ENCODE measurements at regions not wholly inside any gene's neighbourhood (a gene's known extent, or its start where the extent isn't known, plus 50 kb on each side); places are given as distances from the start of the nearest gene placed in this dataset.
"Not testable (repeated sequence)": the region's sequence is repeated elsewhere in the genome, so short reads cannot be mapped to it uniquely, and the experiment has no call there.

DNA sequence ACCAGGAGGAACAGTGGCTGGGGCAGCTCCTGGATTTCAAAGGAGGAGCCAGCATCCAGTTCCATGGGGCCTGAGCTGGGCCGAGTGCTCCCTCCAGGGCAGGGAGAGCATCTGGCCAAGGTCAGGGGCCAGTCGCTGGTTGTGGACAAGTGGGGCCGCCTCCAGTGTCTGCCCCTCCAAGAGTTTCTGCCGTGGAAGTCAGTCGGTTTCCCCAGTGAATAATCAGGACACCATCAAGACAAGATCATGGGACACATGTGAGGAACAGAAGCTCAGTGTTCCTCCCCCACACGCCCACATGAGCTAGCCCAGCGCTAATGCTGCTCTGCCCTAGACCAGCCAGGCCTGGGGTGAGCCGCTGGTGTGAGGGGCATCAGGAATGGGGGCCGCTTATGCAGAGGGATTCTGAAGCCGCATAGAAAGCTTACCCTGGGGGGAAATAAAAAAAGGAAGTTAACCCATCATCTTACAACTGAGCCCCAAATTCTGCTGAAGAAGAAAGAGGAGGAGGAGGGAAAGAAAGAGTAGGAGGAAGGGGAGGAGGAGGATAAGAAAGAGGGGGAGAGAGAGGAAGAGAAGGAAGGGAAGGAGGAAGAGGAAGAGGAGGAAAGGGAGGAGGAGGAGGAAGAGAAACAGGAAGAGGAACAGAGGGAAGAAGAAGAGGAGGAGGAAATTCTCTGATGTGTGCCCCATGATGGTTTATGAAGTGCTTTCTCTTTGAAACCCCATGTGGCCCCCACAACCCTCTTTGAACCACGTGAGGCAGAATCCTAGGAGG lies 198.4 kb downstream of the MATN1 start:
- TF ChIP-seq, protein P1, sequence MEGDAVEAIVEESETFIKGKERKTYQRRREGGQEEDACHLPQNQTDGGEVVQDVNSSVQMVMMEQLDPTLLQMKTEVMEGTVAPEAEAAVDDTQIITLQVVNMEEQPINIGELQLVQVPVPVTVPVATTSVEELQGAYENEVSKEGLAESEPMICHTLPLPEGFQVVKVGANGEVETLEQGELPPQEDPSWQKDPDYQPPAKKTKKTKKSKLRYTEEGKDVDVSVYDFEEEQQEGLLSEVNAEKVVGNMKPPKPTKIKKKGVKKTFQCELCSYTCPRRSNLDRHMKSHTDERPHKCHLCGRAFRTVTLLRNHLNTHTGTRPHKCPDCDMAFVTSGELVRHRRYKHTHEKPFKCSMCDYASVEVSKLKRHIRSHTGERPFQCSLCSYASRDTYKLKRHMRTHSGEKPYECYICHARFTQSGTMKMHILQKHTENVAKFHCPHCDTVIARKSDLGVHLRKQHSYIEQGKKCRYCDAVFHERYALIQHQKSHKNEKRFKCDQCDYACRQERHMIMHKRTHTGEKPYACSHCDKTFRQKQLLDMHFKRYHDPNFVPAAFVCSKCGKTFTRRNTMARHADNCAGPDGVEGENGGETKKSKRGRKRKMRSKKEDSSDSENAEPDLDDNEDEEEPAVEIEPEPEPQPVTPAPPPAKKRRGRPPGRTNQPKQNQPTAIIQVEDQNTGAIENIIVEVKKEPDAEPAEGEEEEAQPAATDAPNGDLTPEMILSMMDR (IDR thresholded peaks at IDR 0.05; ENCODE audit: unreplicated experiment): no peak
- Mint-ChIP-seq H3K36me3 (ENCODE audit: low read depth, unreplicated experiment) (no peaks in the 10 kb centered on the region), H3K27ac (ENCODE audit: unreplicated experiment) (no peak overlapping the region), H3K4me1 (ENCODE audit: unreplicated experiment) (peaks cover 4% of the 10 kb centered on the region), H3K4me3 (ENCODE audit: unreplicated experiment) (no peak overlapping the region), H3K9me3 (ENCODE audit: unreplicated experiment) (no peaks in the 10 kb centered on the region), H3K27me3 (ENCODE audit: unreplicated experiment) (peaks cover 3% of the 10 kb centered on the region)
- DNase-seq (ENCODE audit: low spot score): no peak

DNA sequence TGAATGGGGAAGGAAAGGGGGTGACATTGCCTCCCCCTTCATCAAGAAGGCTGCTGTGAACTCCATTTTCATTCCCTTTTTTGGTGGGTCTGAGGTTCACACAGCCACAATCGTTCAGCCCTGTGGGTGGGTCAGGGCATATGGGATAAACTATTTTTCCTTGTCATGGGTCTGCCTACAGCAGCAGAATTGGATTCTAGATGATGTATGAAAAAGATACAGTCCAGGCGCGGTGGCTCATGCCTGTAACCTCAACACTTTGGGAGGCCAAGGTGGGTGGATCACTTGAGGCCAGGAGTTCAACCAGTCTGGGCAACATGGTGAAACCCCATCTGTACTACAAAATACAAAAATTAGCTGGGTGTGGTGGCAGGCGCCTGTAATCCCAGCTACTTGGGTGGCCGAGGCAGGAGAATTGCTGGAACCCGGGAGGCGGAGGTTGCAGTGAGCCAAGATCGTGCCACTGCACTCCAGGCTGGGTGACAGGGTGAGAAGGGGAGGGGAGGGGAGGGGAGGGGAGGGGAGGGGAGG lies 199.3 kb downstream of the MATN1 start:
- H3K9me3 Mint-ChIP-seq (ENCODE audit: unreplicated experiment); H3K27me3 Mint-ChIP-seq (ENCODE audit: unreplicated experiment); H3K4me3 Mint-ChIP-seq (ENCODE audit: unreplicated experiment); H3K36me3 Mint-ChIP-seq (ENCODE audit: low read depth, unreplicated experiment); H3K4me1 Mint-ChIP-seq (ENCODE audit: unreplicated experiment); H3K27ac Mint-ChIP-seq (ENCODE audit: unreplicated experiment); DNase-seq (ENCODE audit: low spot score): not testable (repeated sequence)

DNA sequence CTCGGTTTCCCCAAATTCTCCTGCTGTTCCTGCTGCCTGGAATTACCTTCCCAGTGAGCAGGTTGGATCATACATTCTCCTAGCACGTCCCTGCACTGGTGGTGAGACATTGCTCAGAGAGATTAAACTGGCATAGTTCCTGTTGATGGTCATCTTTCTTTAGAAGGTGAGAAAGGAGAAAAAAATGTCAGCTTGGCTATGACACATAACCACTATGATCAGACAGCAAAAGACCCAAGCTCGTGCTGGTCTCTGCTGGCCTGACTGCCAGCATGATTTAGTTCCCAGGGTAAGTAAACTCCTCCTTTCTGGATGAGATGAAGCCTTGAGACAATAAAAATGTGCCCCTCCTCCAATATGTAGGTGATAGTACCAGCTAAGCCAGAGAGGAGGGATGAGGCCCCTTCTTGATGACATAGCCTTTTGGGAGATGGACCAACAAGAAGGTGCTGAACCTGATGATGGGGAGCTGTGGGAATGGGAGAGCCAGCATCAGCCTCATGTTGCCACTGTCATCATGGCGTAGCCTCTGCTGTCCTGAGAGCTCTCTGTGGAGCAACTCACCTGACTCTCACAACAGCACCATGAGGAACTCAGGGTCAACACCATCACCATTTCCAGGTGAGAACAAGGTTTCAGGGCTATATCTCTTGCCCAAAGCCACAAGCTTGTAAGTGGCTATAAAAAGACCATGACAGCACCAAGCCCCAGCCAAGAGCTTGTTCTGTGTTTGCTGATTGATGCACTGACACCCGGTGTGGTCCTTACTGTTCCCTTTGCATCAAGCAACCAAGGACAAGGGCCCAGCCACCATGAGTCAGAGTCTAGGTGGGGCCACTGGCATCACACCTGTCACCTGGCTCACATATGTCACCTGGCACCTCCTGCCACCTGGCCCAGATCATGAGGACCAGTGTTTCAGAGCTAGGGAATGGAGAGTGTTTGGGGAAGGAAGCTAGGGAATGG lies 200.0 kb downstream of the MATN1 start:
- Mint-ChIP-seq H3K27ac (ENCODE audit: unreplicated experiment) (no peak overlapping the region), H3K27me3 (ENCODE audit: unreplicated experiment) (peaks cover 3% of the 10 kb centered on the region), H3K9me3 (ENCODE audit: unreplicated experiment) (no peaks in the 10 kb centered on the region), H3K4me1 (ENCODE audit: unreplicated experiment) (peaks cover 4% of the 10 kb centered on the region), H3K36me3 (ENCODE audit: low read depth, unreplicated experiment) (no peaks in the 10 kb centered on the region), H3K4me3 (ENCODE audit: unreplicated experiment) (no peak overlapping the region)
- TF ChIP-seq, protein P1 (IDR thresholded peaks at IDR 0.05; ENCODE audit: unreplicated experiment): no peak
- no peak for DNase-seq (ENCODE audit: low spot score)

DNA sequence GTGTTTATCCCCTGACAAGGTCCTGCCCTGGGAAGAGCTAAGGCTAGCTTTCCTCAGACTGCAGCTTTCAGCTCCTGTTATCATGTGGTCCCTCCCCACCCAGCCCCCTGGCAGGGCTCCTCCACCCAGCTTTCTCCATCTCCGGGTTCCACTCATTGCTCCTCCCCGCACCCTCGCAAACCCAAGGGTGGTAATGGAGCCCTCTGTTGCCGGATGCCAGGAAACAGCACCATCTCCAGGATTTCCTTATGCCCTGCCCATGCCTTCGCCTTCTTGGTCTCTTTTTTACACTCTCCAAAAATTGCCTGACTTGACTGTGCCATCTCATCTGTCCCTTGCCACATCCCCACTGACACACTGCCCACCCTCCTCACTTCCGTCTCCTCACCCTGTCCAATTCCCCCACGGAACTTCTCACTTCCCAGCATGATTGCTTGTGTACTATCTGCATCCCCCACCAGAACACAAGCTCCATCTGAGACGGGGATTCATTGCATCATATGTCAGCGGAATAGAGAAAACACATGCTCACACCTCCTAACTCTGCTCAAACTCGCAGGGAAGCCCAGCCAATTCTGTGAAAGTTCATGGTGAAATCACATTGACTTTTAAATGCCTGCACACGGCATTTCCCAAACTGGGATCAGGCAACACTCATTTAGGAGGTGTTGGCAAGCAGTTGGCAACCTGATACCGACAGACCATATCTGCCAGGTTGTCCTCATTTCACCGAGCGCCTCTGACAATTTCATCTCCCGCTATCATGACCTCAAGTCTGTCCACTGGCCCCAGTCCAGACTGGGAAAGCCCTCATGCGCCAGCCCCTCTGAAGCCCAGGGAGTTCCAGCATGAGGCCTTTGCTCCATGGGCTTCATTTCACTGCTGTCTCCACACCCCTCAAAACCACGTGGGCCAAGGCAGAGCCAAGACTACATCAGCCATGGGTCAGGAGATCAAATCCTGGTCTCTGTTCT lies 201.1 kb downstream of the MATN1 start:
- Mint-ChIP-seq H3K9me3 (ENCODE audit: unreplicated experiment) (no peaks in the 10 kb centered on the region), H3K27ac (ENCODE audit: unreplicated experiment) (no peak overlapping the region), H3K27me3 (ENCODE audit: unreplicated experiment) (peaks cover 3% of the 10 kb centered on the region), H3K36me3 (ENCODE audit: low read depth, unreplicated experiment) (no peaks in the 10 kb centered on the region), H3K4me3 (ENCODE audit: unreplicated experiment) (no peak overlapping the region), H3K4me1 (ENCODE audit: unreplicated experiment) (peaks cover 4% of the 10 kb centered on the region)
- no peak for DNase-seq (ENCODE audit: low spot score)
- TF ChIP-seq, protein P1 (IDR thresholded peaks at IDR 0.05; ENCODE audit: unreplicated experiment): no peak

Data from endothelial cell (in vitro differentiated cells).